SK-N-SH (cell line): ENCODE measurements at regions not wholly inside any gene's neighbourhood (a gene's known extent, or its start where the extent isn't known, plus 50 kb on each side); places are given as distances from the start of the nearest gene placed in this dataset.

Experiments
- CTCF ChIA-PET: fragments of 300-600, 350-600 bp; formaldehyde crosslinking; extraction: SDS; loops from one replicate; lab custom pipeline; 2021; lab: Yijun Ruan, JAX
- POLR2A ChIA-PET: fragments of 350-600 bp; sonication (Branson Sonifier 250); formaldehyde crosslinking; extraction: SDS; loops from one replicate; lab custom pipeline; 2020; ENCODE audit warnings: antibody characterized with exemption, inconsistent platforms; lab: Yijun Ruan, JAX
- DNase-seq: peaks from one replicate; pipeline ENCODE4 v3.0.0; 2012
- H2AFZ ChIP-seq: fragments of 200-600 bp; sonication (generic); 2 replicates; pipeline ENCODE4 v1.8.1; 2016; ENCODE audit warnings: antibody characterized with exemption, mild to moderate bottlenecking, low read depth
- H3F3A ChIP-seq: fragments of 200-600 bp; sonication (generic); replicated peaks from 2 replicates; pipeline ENCODE3; 2016; ENCODE audit warnings: antibody characterized with exemption, mild to moderate bottlenecking; ENCODE audit not compliant: insufficient read depth
- H3K27ac ChIP-seq, 2 experiments: fragments of 200-500 bp in 1 of 2; fragments of 200-600 bp in 1 of 2; sonication (Bioruptor generic) in 1 of 2; sonication (generic), shearing (Covaris generic) in 1 of 2; 2 replicates each; pipeline versions ENCODE4 v1.5.1 to v1.6.1; 2014 to 2016; ENCODE audit warnings: low read depth in 2 of 2, inconsistent platforms in 1 of 2, low read length in 1 of 2, mild to moderate bottlenecking in 1 of 2, mixed read lengths in 1 of 2
- H3K27me3 ChIP-seq: fragments of 200-600 bp; sonication (generic), shearing (Covaris generic); 2 replicates; pipeline ENCODE4 v1.6.1; 2016; ENCODE audit warnings: mixed run types; ENCODE audit not compliant: insufficient read depth
- H3K36me3 ChIP-seq, 2 experiments: fragments of 200-500 bp in 1 of 2; fragments of 200-600 bp in 1 of 2; sonication (Bioruptor generic) in 1 of 2; sonication (generic) in 1 of 2; replicated peaks in 1 of 2; 2 replicates each; pipeline versions ENCODE3 to v1.5.1; 2014 to 2016; ENCODE audit warnings: low read length in 1 of 2, mild to moderate bottlenecking in 1 of 2; ENCODE audit not compliant: insufficient read depth in 2 of 2, control insufficient read depth in 1 of 2
- H3K4me1 ChIP-seq, 2 experiments: fragments of 200-500 bp in 1 of 2; fragments of 200-600 bp in 1 of 2; sonication (Bioruptor generic) in 1 of 2; sonication (generic), shearing (Covaris generic) in 1 of 2; 2 replicates each; pipeline versions ENCODE4 v1.5.1 to v1.6.1; 2014 to 2016; ENCODE audit warnings: low read depth in 1 of 2, low read length in 1 of 2, mixed run types in 1 of 2; ENCODE audit not compliant: insufficient read depth in 2 of 2, control insufficient read depth in 1 of 2
- H3K4me2 ChIP-seq: fragments of 200-600 bp; sonication (generic), shearing (Covaris generic); 2 replicates; pipeline ENCODE4 v1.6.1; 2017; ENCODE audit warnings: mixed run types
- H3K4me3 ChIP-seq, 2 experiments: fragments of 200-500 bp in 1 of 2; fragments of 200-600 bp in 1 of 2; sonication (Bioruptor generic) in 1 of 2; sonication (generic), shearing (Covaris generic) in 1 of 2; 2 replicates each; pipeline versions ENCODE4 v1.5.1 to v1.8.1; 2014 to 2016; ENCODE audit warnings: low read depth in 2 of 2, inconsistent platforms in 1 of 2, low read length in 1 of 2, mild to moderate bottlenecking in 1 of 2, mixed read lengths in 1 of 2, moderate library complexity in 1 of 2
- H3K79me2 ChIP-seq: fragments of 200-600 bp; sonication (generic); 2 replicates; pipeline ENCODE4 v1.8.1; 2017; ENCODE audit warnings: mild to moderate bottlenecking; ENCODE audit not compliant: insufficient read depth
- H3K9ac ChIP-seq: fragments of 200-600 bp; sonication (generic); 2 replicates; pipeline ENCODE4 v1.6.1; 2017; ENCODE audit warnings: mixed run types
- H3K9me2 ChIP-seq: fragments of 200-600 bp; sonication (generic); 2 replicates; pipeline ENCODE4 v1.6.1; 2017; ENCODE audit warnings: mixed run types
- H3K9me3 ChIP-seq: fragments of 200-600 bp; sonication (generic); 2 replicates; pipeline ENCODE4 v1.6.1; 2017; ENCODE audit warnings: mixed run types, mild to moderate bottlenecking, moderate library complexity
- H4K20me1 ChIP-seq: fragments of 200-600 bp; sonication (generic); 2 replicates; pipeline ENCODE4 v1.6.1; 2017; ENCODE audit warnings: mild to moderate bottlenecking, mixed run types; ENCODE audit not compliant: insufficient read depth
- CTCF ChIP-seq: fragments of 200-600 bp; sonication (generic); IDR thresholded peaks from 2 replicates; pipeline ENCODE4 v1.6.1; 2017; ENCODE audit warnings: antibody characterized with exemption, mild to moderate bottlenecking, moderate library complexity
- ELF1 ChIP-seq: IDR thresholded peaks from 2 replicates; pipeline ENCODE4 v1.4.0; 2012
- EP300 ChIP-seq, 2 experiments: IDR thresholded peaks; 2 replicates each; pipeline versions ENCODE4 v1.4.0 to v1.6.1; 2012; ENCODE audit warnings: borderline replicate concordance in 1 of 2, low read depth in 1 of 2, low read length in 1 of 2
- EZH2phosphoT487 ChIP-seq: fragments of 200-600 bp; sonication (generic); IDR thresholded peaks from 2 replicates; pipeline ENCODE4 v1.6.1; 2017; ENCODE audit warnings: low read depth, mixed run types, mild to moderate bottlenecking, antibody characterized with exemption, moderate library complexity, borderline replicate concordance
- NFIC ChIP-seq: IDR thresholded peaks from 2 replicates; pipeline ENCODE4 v1.4.0; 2012; ENCODE audit warnings: borderline replicate concordance
- PBX3 ChIP-seq: IDR thresholded peaks from 2 replicates; pipeline ENCODE4; 2012
- RCOR1 ChIP-seq: fragments of 150-350 bp; IDR thresholded peaks from 2 replicates; pipeline ENCODE4 v1.6.1; 2017; ENCODE audit warnings: antibody characterized with exemption, low read length
- RXRA ChIP-seq: IDR thresholded peaks from 2 replicates; pipeline ENCODE4 v1.4.0; 2012; ENCODE audit warnings: low read depth, mild to moderate bottlenecking, borderline replicate concordance
- SIN3A ChIP-seq: IDR thresholded peaks from 2 replicates; pipeline ENCODE4 v1.6.1; 2012; ENCODE audit warnings: low read depth, mild to moderate bottlenecking, low read length, moderate library complexity, borderline replicate concordance
- SMC3 ChIP-seq: IDR thresholded peaks from 2 replicates; pipeline ENCODE4 v1.6.1; 2012; ENCODE audit warnings: low read depth, low read length, improper control_type of control experiment
- TAF1 ChIP-seq: IDR thresholded peaks from 2 replicates; pipeline ENCODE4 v1.6.1; 2012; ENCODE audit warnings: low read depth, mild to moderate bottlenecking, low read length, moderate library complexity, borderline replicate concordance
- TEAD4 ChIP-seq: IDR thresholded peaks from 2 replicates; pipeline ENCODE4 v1.4.0; 2012; ENCODE audit warnings: mild to moderate bottlenecking, borderline replicate concordance; ENCODE audit not compliant: insufficient read depth
- TF ChIP-seq, protein P1 (sequence below): fragments of 150-350 bp; IDR thresholded peaks from 2 replicates; pipeline ENCODE4 v1.6.1; 2017; ENCODE audit warnings: antibody characterized with exemption, low read length, low read depth, borderline replicate concordance
- TF ChIP-seq, protein P2 (sequence below): fragments of 150-350 bp; IDR thresholded peaks from 2 replicates; pipeline ENCODE4 v1.6.1; 2016; ENCODE audit warnings: mild to moderate bottlenecking, low read depth, low read length

GRCh38 chr7:106416430-106416829, 131.6 kb upstream of the NAMPT start:
- Histone ChIP-seq H3F3A (peaks cover 13% of the 10 kb centered on the region), H3K4me2 (no peak overlapping the region), H3K36me3 (no peaks in the 10 kb centered on the region), H3K9me2 (no peaks in the 10 kb centered on the region), H3K4me3 (no peak overlapping the region), H3K4me1 (peaks cover 5 to 8% of the 10 kb centered on the region in 2 experiments), H3K9ac (no peak overlapping the region), H2AFZ (no peak overlapping the region), H3K27ac (no peak overlapping the region), H4K20me1 (no peaks in the 10 kb centered on the region), H3K9me3 (peaks cover 18% of the 10 kb centered on the region), H3K79me2 (no peaks in the 10 kb centered on the region), H3K27me3 (no peaks in the 10 kb centered on the region)
- POLR2A ChIA-PET = no interaction called here
- CTCF ChIA-PET = interaction anchor here (1.1 to 3.4 kb wide), 2 partner anchors 240 to 249 kb away, joined by 3 to 15 read pairs; no protein-coding TSS in a partner anchor
- no peak for TF ChIP-seq TAF1
- TF ChIP-seq TEAD4 = no peak
- TF ChIP-seq SMC3 = no peak
- no peak for TF ChIP-seq NFIC
- TF ChIP-seq, protein P1, sequence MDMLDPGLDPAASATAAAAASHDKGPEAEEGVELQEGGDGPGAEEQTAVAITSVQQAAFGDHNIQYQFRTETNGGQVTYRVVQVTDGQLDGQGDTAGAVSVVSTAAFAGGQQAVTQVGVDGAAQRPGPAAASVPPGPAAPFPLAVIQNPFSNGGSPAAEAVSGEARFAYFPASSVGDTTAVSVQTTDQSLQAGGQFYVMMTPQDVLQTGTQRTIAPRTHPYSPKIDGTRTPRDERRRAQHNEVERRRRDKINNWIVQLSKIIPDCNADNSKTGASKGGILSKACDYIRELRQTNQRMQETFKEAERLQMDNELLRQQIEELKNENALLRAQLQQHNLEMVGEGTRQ = no peak
- TF ChIP-seq RCOR1 = no peak
- no peak for TF ChIP-seq ELF1
- no peak for TF ChIP-seq PBX3
- TF ChIP-seq EP300 (IDR thresholded peaks at IDR 0.05; ENCODE audit: borderline replicate concordance in 1 of 2, low read depth in 1 of 2, low read length in 1 of 2) = no peak
- TF ChIP-seq RXRA = no peak
- no peak for TF ChIP-seq SIN3A
- TF ChIP-seq, protein P2, sequence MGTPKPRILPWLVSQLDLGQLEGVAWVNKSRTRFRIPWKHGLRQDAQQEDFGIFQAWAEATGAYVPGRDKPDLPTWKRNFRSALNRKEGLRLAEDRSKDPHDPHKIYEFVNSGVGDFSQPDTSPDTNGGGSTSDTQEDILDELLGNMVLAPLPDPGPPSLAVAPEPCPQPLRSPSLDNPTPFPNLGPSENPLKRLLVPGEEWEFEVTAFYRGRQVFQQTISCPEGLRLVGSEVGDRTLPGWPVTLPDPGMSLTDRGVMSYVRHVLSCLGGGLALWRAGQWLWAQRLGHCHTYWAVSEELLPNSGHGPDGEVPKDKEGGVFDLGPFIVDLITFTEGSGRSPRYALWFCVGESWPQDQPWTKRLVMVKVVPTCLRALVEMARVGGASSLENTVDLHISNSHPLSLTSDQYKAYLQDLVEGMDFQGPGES = no peak
- TF ChIP-seq EZH2phosphoT487 = no peak
- no peak for TF ChIP-seq CTCF
- no peak for DNase-seq
